ENCODE measurements at regions not wholly inside any gene's neighbourhood (a gene's known extent, or its start where the extent isn't known, plus 50 kb on each side); places are given as distances from the start of the nearest gene placed in this dataset.

- H3K9me3 ChIP-seq (ENCODE audit: control insufficient read depth in 2 of 3, low read length in 3 of 3) = no peaks in the 10 kb centered on the region
- Mint-ChIP-seq H3K4me1 (no peaks in the 10 kb centered on the region), H3K36me3 (no peaks in the 10 kb centered on the region), H3K9me3 (peaks cover 0 to 6% (median 0%) of the 10 kb centered on the region in 11 donors), H3K27me3 (no peaks in the 10 kb centered on the region), H3K27ac (no peak overlapping the region), H3K4me3 (no peak overlapping the region)
- intact Hi-C loops (cut with micrococcal nuclease) = no loop called here
- ChIA-PET CTCF (no interaction called here), POLR2A (no interaction called here)
- no peaks in the 10 kb centered on the region for H3K36me3 ChIP-seq (ENCODE audit: control insufficient read depth in 2 of 3, insufficient read depth in 3 of 3, low read length in 3 of 3)
- H3K27ac ChIP-seq (ENCODE audit: low read depth, low read length) = no peak overlapping the region
- DNase-seq (no peak), ATAC-seq (no peak)
- H3K4me3 ChIP-seq (ENCODE audit: low read length) = no peak overlapping the region
- no peaks in the 10 kb centered on the region for H3K27me3 ChIP-seq (ENCODE audit: control insufficient read depth in 2 of 2, insufficient read depth in 2 of 2, low read length in 2 of 2)
- no peaks in the 10 kb centered on the region for H3K4me1 ChIP-seq (ENCODE audit: control insufficient read depth in 2 of 2, insufficient read depth in 2 of 2, low read length in 2 of 2)
These were observed 154.0 kb upstream of the AADAT start for GRCh38 chr4:170243662-170244288.

- no peak overlapping the region for H3K27ac Mint-ChIP-seq
These were observed 152.7 kb upstream of the AADAT start for GRCh38 chr4:170242471-170242870.

DNA sequence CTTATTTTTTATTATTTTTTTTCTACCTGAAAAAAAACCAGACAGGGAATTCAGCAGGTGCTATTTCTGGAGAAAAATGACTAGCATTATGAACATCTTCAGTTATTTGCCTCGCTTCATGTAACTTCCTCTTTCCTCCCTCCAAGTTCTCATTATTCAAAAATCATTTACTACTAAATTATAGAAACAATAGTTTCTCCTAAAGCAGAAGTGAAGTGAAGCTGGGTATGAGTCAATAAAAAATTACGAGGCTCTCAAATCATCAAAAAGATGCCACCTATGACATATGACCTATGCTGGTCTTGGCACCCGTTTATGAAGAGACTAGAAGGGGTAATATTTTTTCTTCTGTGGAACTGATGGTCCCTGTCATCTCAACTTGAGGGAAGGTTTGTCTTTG lies 145.0 kb upstream of the AADAT start:
- Mint-ChIP-seq H3K36me3 (no peaks in the 10 kb centered on the region), H3K27ac (no peak overlapping the region), H3K4me1 (no peaks in the 10 kb centered on the region), H3K4me3 (no peak overlapping the region), H3K9me3 (peaks cover 0 to 2% (median 0%) of the 10 kb centered on the region in 11 donors), H3K27me3 (no peaks in the 10 kb centered on the region)
- DNase-seq (no peak), ATAC-seq (no peak)
- ChIA-PET CTCF (no interaction called here), POLR2A (no interaction called here)
- no peaks in the 10 kb centered on the region for H3K4me1 ChIP-seq (ENCODE audit: control insufficient read depth in 2 of 2, insufficient read depth in 2 of 2, low read length in 2 of 2)
- intact Hi-C loops (cut with micrococcal nuclease) = no loop called here
- no peak overlapping the region for H3K4me3 ChIP-seq (ENCODE audit: low read length)
- H3K27ac ChIP-seq (ENCODE audit: low read depth, low read length) = no peak overlapping the region
- no peaks in the 10 kb centered on the region for H3K36me3 ChIP-seq (ENCODE audit: control insufficient read depth in 2 of 3, insufficient read depth in 3 of 3, low read length in 3 of 3)
- no peaks in the 10 kb centered on the region for H3K9me3 ChIP-seq (ENCODE audit: control insufficient read depth in 2 of 3, low read length in 3 of 3)
- H3K27me3 ChIP-seq (ENCODE audit: control insufficient read depth in 2 of 2, insufficient read depth in 2 of 2, low read length in 2 of 2) = no peaks in the 10 kb centered on the region

More at GRCh38 chr4:170242471-170242870, 152.7 kb upstream of the AADAT start:
- Mint-ChIP-seq H3K27me3 (no peaks in the 10 kb centered on the region), H3K4me1 (no peaks in the 10 kb centered on the region), H3K36me3 (no peaks in the 10 kb centered on the region), H3K4me3 (no peak overlapping the region), H3K9me3 (peaks cover 0 to 4% (median under 1%) of the 10 kb centered on the region in 11 donors)
- ATAC-seq = no peak
- no peaks in the 10 kb centered on the region for H3K9me3 ChIP-seq (ENCODE audit: control insufficient read depth in 2 of 3, low read length in 3 of 3)
- H3K27ac ChIP-seq (ENCODE audit: low read depth, low read length) = no peak overlapping the region
- intact Hi-C loops (cut with micrococcal nuclease) = no loop called here
- no peaks in the 10 kb centered on the region for H3K36me3 ChIP-seq (ENCODE audit: control insufficient read depth in 2 of 3, insufficient read depth in 3 of 3, low read length in 3 of 3)
- ChIA-PET CTCF (no interaction called here), POLR2A (no interaction called here)
- DNase-seq = no peak
- no peaks in the 10 kb centered on the region for H3K4me1 ChIP-seq (ENCODE audit: control insufficient read depth in 2 of 2, insufficient read depth in 2 of 2, low read length in 2 of 2)
- no peaks in the 10 kb centered on the region for H3K27me3 ChIP-seq (ENCODE audit: control insufficient read depth in 2 of 2, insufficient read depth in 2 of 2, low read length in 2 of 2)
- H3K4me3 ChIP-seq (ENCODE audit: low read length) = no peak overlapping the region

DNA sequence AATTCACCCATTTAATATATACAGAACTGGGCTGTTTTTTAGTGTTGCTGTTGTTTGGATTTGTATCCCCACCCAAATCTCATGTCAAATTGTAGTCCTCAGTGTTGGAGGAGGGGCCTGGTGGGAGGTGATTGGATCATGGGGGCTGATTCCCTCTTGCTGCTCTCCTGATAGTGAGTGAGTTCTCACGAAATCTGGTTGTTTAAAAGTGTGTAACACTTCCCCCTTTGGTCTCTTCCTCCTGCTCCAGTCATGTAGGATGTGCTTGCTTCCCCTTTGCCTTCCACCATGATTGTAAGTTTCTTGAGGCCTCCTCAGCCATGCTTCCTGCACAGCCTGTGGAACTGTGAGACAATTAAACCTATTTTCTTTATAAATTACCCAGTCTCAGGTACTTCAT lies 141.6 kb upstream of the AADAT start:
- Histone ChIP-seq H3K4me1 (ENCODE audit: control insufficient read depth in 2 of 2, insufficient read depth in 2 of 2, low read length in 2 of 2) (no peaks in the 10 kb centered on the region), H3K27me3 (ENCODE audit: control insufficient read depth in 2 of 2, insufficient read depth in 2 of 2, low read length in 2 of 2) (no peaks in the 10 kb centered on the region), H3K4me3 (ENCODE audit: low read length) (no peak overlapping the region), H3K36me3 (ENCODE audit: control insufficient read depth in 2 of 3, insufficient read depth in 3 of 3, low read length in 3 of 3) (no peaks in the 10 kb centered on the region), H3K27ac (ENCODE audit: low read depth, low read length) (no peak overlapping the region), H3K9me3 (ENCODE audit: control insufficient read depth in 2 of 3, low read length in 3 of 3) (no peaks in the 10 kb centered on the region)
- H3K27ac Mint-ChIP-seq = no peak overlapping the region
- POLR2A ChIA-PET = no interaction called here
- no peaks in the 10 kb centered on the region for H3K36me3 Mint-ChIP-seq
- no peak for DNase-seq
- no peak for ATAC-seq
- H3K9me3 Mint-ChIP-seq = peaks cover 0 to 2% (median 0%) of the 10 kb centered on the region in 11 donors
- no peaks in the 10 kb centered on the region for H3K4me1 Mint-ChIP-seq
- intact Hi-C loops (cut with micrococcal nuclease) = no loop called here
- no peaks in the 10 kb centered on the region for H3K27me3 Mint-ChIP-seq
- CTCF ChIA-PET = no interaction called here
- no peak overlapping the region for H3K4me3 Mint-ChIP-seq

DNA sequence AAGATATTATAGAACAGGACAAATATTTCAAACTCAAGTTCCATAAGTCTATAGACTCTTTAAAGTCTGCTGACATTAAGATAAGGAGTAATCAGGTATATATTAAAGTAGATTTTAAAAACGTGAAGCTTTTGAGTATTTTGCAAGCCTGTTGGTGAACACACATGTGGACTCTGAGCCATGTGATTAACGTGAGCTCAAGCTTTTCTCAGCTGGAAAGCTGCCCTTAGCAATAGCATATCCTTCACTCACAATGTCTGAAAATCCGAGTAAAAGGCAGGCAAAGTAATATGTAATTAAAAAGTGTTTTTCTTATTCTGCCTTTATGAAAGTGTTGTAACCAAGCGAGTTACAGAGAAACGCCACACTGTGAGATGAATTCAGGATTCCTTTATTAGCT lies 140.5 kb upstream of the AADAT start:
- peaks cover 0 to 2% (median 0%) of the 10 kb centered on the region in 11 donors for H3K9me3 Mint-ChIP-seq

DNA sequence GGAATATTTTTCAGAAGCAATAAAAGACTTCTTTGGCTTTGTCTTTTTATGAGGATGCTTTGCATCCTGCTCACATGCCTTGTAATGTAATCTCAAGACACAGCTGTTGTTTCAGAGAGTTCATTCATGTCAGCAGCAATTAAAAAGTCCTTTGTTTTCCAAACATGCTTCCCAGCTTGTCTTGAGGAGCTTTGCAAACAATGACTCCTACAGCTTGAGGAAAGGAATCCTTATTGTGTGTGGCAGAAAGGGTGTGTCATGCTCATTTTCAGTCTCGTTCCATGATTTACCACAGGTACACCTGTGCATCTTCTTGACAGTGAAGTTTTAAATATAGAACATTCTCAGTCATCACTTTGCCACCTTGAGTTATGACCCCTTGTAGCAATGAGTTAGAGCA lies 139.2 kb upstream of the AADAT start:
- ChIA-PET POLR2A (no interaction called here), CTCF (no interaction called here)
- Histone ChIP-seq H3K4me1 (ENCODE audit: control insufficient read depth in 2 of 2, insufficient read depth in 2 of 2, low read length in 2 of 2) (no peaks in the 10 kb centered on the region), H3K27me3 (ENCODE audit: control insufficient read depth in 2 of 2, insufficient read depth in 2 of 2, low read length in 2 of 2) (no peaks in the 10 kb centered on the region), H3K9me3 (ENCODE audit: control insufficient read depth in 2 of 3, low read length in 3 of 3) (no peaks in the 10 kb centered on the region), H3K27ac (ENCODE audit: low read depth, low read length) (no peak overlapping the region), H3K36me3 (ENCODE audit: control insufficient read depth in 2 of 3, insufficient read depth in 3 of 3, low read length in 3 of 3) (no peaks in the 10 kb centered on the region), H3K4me3 (ENCODE audit: low read length) (no peak overlapping the region)
- Mint-ChIP-seq H3K27ac (no peak overlapping the region), H3K4me1 (no peaks in the 10 kb centered on the region), H3K36me3 (no peaks in the 10 kb centered on the region), H3K27me3 (no peaks in the 10 kb centered on the region), H3K9me3 (peaks cover 0 to 2% (median 0%) of the 10 kb centered on the region in 11 donors), H3K4me3 (no peak overlapping the region)
- intact Hi-C loops (cut with micrococcal nuclease) = no loop called here
- no peak for ATAC-seq
- no peak for DNase-seq

More for the DNA sequence above, 140.5 kb upstream of the AADAT start:
- intact Hi-C loops (cut with micrococcal nuclease) = no loop called here
- H3K27ac Mint-ChIP-seq = no peak overlapping the region
- H3K4me1 Mint-ChIP-seq = no peaks in the 10 kb centered on the region
- H3K36me3 ChIP-seq (ENCODE audit: control insufficient read depth in 2 of 3, insufficient read depth in 3 of 3, low read length in 3 of 3) = no peaks in the 10 kb centered on the region
- H3K4me1 ChIP-seq (ENCODE audit: control insufficient read depth in 2 of 2, insufficient read depth in 2 of 2, low read length in 2 of 2) = no peaks in the 10 kb centered on the region
- no peak overlapping the region for H3K4me3 ChIP-seq (ENCODE audit: low read length)
- no peaks in the 10 kb centered on the region for H3K27me3 Mint-ChIP-seq
- no peak overlapping the region for H3K4me3 Mint-ChIP-seq
- no peak for ATAC-seq
- DNase-seq = no peak
- ChIA-PET CTCF (no interaction called here), POLR2A (no interaction called here)
- H3K27ac ChIP-seq (ENCODE audit: low read depth, low read length) = no peak overlapping the region
- no peaks in the 10 kb centered on the region for H3K36me3 Mint-ChIP-seq
- no peaks in the 10 kb centered on the region for H3K9me3 ChIP-seq (ENCODE audit: control insufficient read depth in 2 of 3, low read length in 3 of 3)
- no peaks in the 10 kb centered on the region for H3K27me3 ChIP-seq (ENCODE audit: control insufficient read depth in 2 of 2, insufficient read depth in 2 of 2, low read length in 2 of 2)

- CTCF ChIA-PET = interaction anchor here (0.6 kb wide), 1 partner anchor 22 kb away, joined by 3 read pairs; no protein-coding TSS in a partner anchor
- Histone ChIP-seq H3K9me3 (ENCODE audit: control insufficient read depth in 2 of 3, low read length in 3 of 3) (no peaks in the 10 kb centered on the region), H3K36me3 (ENCODE audit: control insufficient read depth in 2 of 3, insufficient read depth in 3 of 3, low read length in 3 of 3) (no peaks in the 10 kb centered on the region), H3K27ac (ENCODE audit: low read depth, low read length) (no peak overlapping the region), H3K4me3 (ENCODE audit: low read length) (no peak overlapping the region), H3K27me3 (ENCODE audit: control insufficient read depth in 2 of 2, insufficient read depth in 2 of 2, low read length in 2 of 2) (no peaks in the 10 kb centered on the region), H3K4me1 (ENCODE audit: control insufficient read depth in 2 of 2, insufficient read depth in 2 of 2, low read length in 2 of 2) (no peaks in the 10 kb centered on the region)
- POLR2A ChIA-PET = no interaction called here
- no peak overlapping the region for H3K4me3 Mint-ChIP-seq
- no peak overlapping the region for H3K27ac Mint-ChIP-seq
- no peaks in the 10 kb centered on the region for H3K27me3 Mint-ChIP-seq
- no peaks in the 10 kb centered on the region for H3K4me1 Mint-ChIP-seq
- H3K36me3 Mint-ChIP-seq = no peaks in the 10 kb centered on the region
- DNase-seq = no peak
- peaks cover 0 to 2% (median 0%) of the 10 kb centered on the region in 11 donors for H3K9me3 Mint-ChIP-seq
- no peak for ATAC-seq
- intact Hi-C loops (cut with micrococcal nuclease) = no loop called here
These were observed 138.2 kb upstream of the AADAT start for GRCh38 chr4:170227928-170228327.
